Left ventricle myocardium inferior (tissue), 1 donor: ENCODE measurements at regions not wholly inside any gene's neighbourhood (a gene's known extent, or its start where the extent isn't known, plus 50 kb on each side); places are given as distances from the start of the nearest gene placed in this dataset.

Experiments used
- DNase-seq: peaks from one replicate; pipeline ENCODE4 v3.0.0-alpha.2; 2020
- H3K27ac ChIP-seq: fragments of 200-600 bp; replicated peaks from 2 replicates; pipeline ENCODE4 v1.8.0; 2021
- H3K27me3 ChIP-seq: fragments of 200-600 bp; 2 replicates; pipeline ENCODE4 v1.8.0; 2021; ENCODE audit warnings: low read depth
- H3K36me3 ChIP-seq: fragments of 200-600 bp; 2 replicates; pipeline ENCODE4 v1.8.0; 2021
- H3K4me1 ChIP-seq: fragments of 200-600 bp; 2 replicates; pipeline ENCODE4 v1.8.0; 2021
- H3K4me3 ChIP-seq: fragments of 200-600 bp; 2 replicates; pipeline ENCODE4 v1.8.0; 2021; ENCODE audit warnings: mild to moderate bottlenecking, moderate library complexity
- H3K9me3 ChIP-seq: fragments of 200-600 bp; replicated peaks from 2 replicates; pipeline ENCODE4 v1.8.0; 2021
- CTCF ChIP-seq: fragments of 200-600 bp; IDR thresholded peaks from 2 replicates; pipeline ENCODE4 v1.8.0; 2021; ENCODE audit warnings: antibody characterized with exemption, mild to moderate bottlenecking, borderline replicate concordance
- intact Hi-C: fragments of 100-400 bp; cut with micrococcal nuclease; formaldehyde crosslinking; loops from one replicate; pipeline ENCODE4 v1.11.0; 2022
- donor health status: DM: no; HTN: yes; CAD: no; lungs with severe emphysema.

- TF ChIP-seq CTCF, result no peak
- H3K9me3 ChIP-seq, result no peaks in the 10 kb centered on the region
- no peaks in the 10 kb centered on the region for H3K4me1 ChIP-seq
- intact Hi-C loops, result no loop called here
- no peak for DNase-seq
- no peaks in the 10 kb centered on the region for H3K27me3 ChIP-seq
- no peaks in the 10 kb centered on the region for H3K36me3 ChIP-seq
- H3K4me3 ChIP-seq, result no peak overlapping the region
- H3K27ac ChIP-seq, result no peak overlapping the region
These were observed 146.3 kb downstream of the ATL2 start for GRCh38 chr2:38230756-38231155.

GRCh38 chr2:38228753-38229152 lies 148.3 kb downstream of the ATL2 start:
- intact Hi-C loops, result no loop called here
- Histone ChIP-seq H3K36me3 (no peaks in the 10 kb centered on the region), H3K4me1 (no peaks in the 10 kb centered on the region)

GRCh38 chr2:38224821-38225437 lies 149.0 kb upstream of the CYP1B1 start:
- H3K9me3 ChIP-seq, result no peaks in the 10 kb centered on the region
- no peaks in the 10 kb centered on the region for H3K36me3 ChIP-seq
- peaks cover 10% of the 10 kb centered on the region for H3K27me3 ChIP-seq
- intact Hi-C loops, result no loop called here
- H3K4me1 ChIP-seq, result no peaks in the 10 kb centered on the region
- H3K27ac ChIP-seq, result no peak overlapping the region
- H3K4me3 ChIP-seq, result no peak overlapping the region
- no peak for DNase-seq
- no peak for TF ChIP-seq CTCF

More at GRCh38 chr2:38228753-38229152, 148.3 kb downstream of the ATL2 start:
- TF ChIP-seq CTCF, result no peak
- Histone ChIP-seq H3K9me3 (no peaks in the 10 kb centered on the region), H3K4me3 (no peak overlapping the region), H3K27me3 (peaks cover 10% of the 10 kb centered on the region), H3K27ac (no peak overlapping the region)
- DNase-seq, result no peak

GRCh38 chr2:38224181-38224580 lies 148.2 kb upstream of the CYP1B1 start:
- H3K9me3 ChIP-seq, result no peaks in the 10 kb centered on the region
- DNase-seq, result no peak
- no peak overlapping the region for H3K4me3 ChIP-seq
- H3K27me3 ChIP-seq, result peaks cover 10% of the 10 kb centered on the region
- intact Hi-C loops, result no loop called here
- H3K4me1 ChIP-seq, result no peaks in the 10 kb centered on the region
- H3K36me3 ChIP-seq, result no peaks in the 10 kb centered on the region
- H3K27ac ChIP-seq, result no peak overlapping the region
- no peak for TF ChIP-seq CTCF

GRCh38 chr2:38223256-38223655 lies 147.3 kb upstream of the CYP1B1 start:
- Histone ChIP-seq H3K36me3 (no peaks in the 10 kb centered on the region), H3K27ac (no peak overlapping the region), H3K9me3 (no peaks in the 10 kb centered on the region), H3K4me3 (no peak overlapping the region), H3K27me3 (peaks cover 14% of the 10 kb centered on the region), H3K4me1 (peaks cover 6% of the 10 kb centered on the region)
- TF ChIP-seq CTCF, result no peak
- no peak for DNase-seq
- intact Hi-C loops, result no loop called here
